Stimulated activated effector memory CD8-positive, alpha-beta T cell treated with anti-CD3 and anti-CD28 coated beads, Interleukin-12 subunit alpha, Interleukin-12 subunit beta, amount 100 ng/mL, for 72 hours (primary cell): ENCODE measurements at regions not wholly inside any gene's neighbourhood (a gene's known extent, or its start where the extent isn't known, plus 50 kb on each side); places are given as distances from the start of the nearest gene placed in this dataset.

Source experiments
- ATAC-seq: fragments of 150-1000 bp; cut with Tn5 transposase; 2 replicates; pipeline ENCODE4 v1.10.0; 2021
- DNase-seq, 2 donors: peaks; one replicate each; pipeline ENCODE4 v3.0.0; 2021 to 2022; ENCODE audit warnings: low spot score in 2 of 2
- H3K27ac Mint-ChIP-seq: one replicate; pipeline ENCODE4 v1.8.0; 2022; ENCODE audit warnings: mild to moderate bottlenecking, mixed read lengths
- H3K36me3 Mint-ChIP-seq: one replicate; pipeline ENCODE4 v1.8.0; 2022; ENCODE audit warnings: mild to moderate bottlenecking, mixed read lengths
- H3K4me1 Mint-ChIP-seq: one replicate; pipeline ENCODE4 v1.8.0; 2022; ENCODE audit warnings: mixed read lengths
- H3K4me3 Mint-ChIP-seq: one replicate; pipeline ENCODE4 v1.8.0; 2022; ENCODE audit warnings: mild to moderate bottlenecking, mixed read lengths
- H3K9me3 Mint-ChIP-seq: one replicate; pipeline ENCODE4 v1.8.0; 2022; ENCODE audit warnings: mixed read lengths

DNA sequence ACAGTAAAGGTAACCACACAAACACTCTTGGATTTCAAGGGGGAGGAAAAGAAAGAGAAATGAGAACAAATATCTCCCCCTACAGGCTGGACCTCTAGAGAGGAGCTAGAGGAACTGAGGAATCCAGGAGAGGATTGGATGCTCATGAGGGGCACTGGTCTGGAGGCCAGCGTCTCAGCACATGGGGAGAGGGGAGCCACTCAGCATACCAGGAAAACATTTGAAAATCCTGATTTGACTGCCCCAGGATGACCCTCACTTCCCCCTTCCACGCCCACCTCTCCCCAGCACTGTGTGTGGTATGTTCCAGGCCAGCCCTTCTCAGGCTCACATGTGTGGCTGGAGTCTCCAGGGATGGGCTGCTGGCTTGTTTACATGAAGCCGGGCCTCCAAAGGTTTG lies 396.8 kb upstream of the ID2 start:
- DNase-seq: no peak
- Mint-ChIP-seq H3K36me3 (peaks cover 12% of the 10 kb centered on the region), H3K4me1 (peaks cover 55% of the 10 kb centered on the region), H3K27ac (no peak overlapping the region), H3K4me3 (no peak overlapping the region), H3K9me3 (peaks cover 4% of the 10 kb centered on the region)
- no peak for ATAC-seq

DNA sequence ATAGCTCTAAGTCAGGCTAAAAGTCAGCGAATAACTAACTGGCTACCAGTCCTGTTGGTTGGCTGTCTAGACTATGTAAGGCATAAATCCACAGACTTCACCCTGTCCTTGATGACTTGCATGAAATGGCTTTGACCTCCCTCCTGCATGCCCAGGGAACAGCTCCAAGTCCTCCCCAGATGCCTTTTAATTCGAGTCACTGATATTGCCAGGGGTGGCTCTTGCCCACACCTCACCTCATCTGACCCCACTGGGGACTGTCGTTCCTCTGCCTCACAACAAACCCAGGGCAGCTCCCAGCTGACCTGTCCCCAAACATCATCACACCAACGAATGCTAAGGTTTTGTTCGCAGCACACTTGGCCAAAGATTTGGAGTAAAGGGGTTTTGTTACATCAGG lies 396.0 kb upstream of the ID2 start:
- Mint-ChIP-seq H3K4me3 (no peak overlapping the region), H3K4me1 (peaks cover 55% of the 10 kb centered on the region), H3K27ac (no peak overlapping the region), H3K36me3 (peaks cover 12% of the 10 kb centered on the region), H3K9me3 (peaks cover 4% of the 10 kb centered on the region)
- ATAC-seq (no peak), DNase-seq (no peak)

DNA sequence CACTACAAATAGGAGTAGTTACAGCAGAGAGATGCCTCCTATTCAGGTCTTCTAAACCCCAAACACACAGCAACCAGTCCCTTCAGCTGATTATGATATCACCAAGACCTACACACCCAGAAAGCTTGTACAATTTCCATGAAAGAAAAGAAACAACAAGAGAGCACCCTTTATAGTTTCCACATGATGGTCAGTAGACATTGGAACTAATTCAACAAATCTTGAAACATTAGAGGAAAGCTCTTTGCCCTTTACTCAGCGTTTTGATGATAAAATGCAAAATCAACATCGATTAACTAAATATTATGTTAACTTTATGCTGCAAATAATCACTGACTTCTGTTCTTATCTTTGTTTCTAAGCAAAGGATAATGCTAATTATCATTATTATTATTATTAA lies 393.6 kb upstream of the ID2 start:
- ATAC-seq (no peak), DNase-seq (no peak)
- Mint-ChIP-seq H3K27ac (no peak overlapping the region), H3K36me3 (peaks cover 6% of the 10 kb centered on the region), H3K4me1 (peaks cover 37% of the 10 kb centered on the region), H3K9me3 (peaks cover 4% of the 10 kb centered on the region), H3K4me3 (no peak overlapping the region)

DNA sequence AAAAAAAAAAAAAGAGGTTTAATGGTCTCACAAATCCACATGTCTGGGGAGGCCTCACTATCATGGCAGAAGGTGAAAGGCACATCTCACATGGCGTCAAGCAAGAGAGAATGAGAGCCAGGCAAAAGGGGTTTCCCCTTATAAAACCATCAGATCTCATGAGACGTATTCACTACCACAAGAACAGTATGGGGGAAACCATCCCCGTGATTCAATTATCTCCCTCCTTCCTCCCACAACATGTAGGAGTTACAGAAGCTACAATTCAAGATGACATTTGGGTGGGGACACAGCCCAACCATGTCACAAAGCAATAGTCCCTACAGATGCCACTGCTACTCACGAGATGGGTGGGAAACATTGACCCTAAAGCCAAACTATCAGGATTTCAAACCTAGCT lies 392.7 kb upstream of the ID2 start:
- peaks cover 28% of the 10 kb centered on the region for H3K4me1 Mint-ChIP-seq
- peaks cover 8% of the 10 kb centered on the region for H3K36me3 Mint-ChIP-seq
- no peak overlapping the region for H3K27ac Mint-ChIP-seq
- H3K4me3 Mint-ChIP-seq: no peak overlapping the region
- H3K9me3 Mint-ChIP-seq: peaks cover 4% of the 10 kb centered on the region
- peak; percentile 84 for ATAC-seq
- DNase-seq: no peak

DNA sequence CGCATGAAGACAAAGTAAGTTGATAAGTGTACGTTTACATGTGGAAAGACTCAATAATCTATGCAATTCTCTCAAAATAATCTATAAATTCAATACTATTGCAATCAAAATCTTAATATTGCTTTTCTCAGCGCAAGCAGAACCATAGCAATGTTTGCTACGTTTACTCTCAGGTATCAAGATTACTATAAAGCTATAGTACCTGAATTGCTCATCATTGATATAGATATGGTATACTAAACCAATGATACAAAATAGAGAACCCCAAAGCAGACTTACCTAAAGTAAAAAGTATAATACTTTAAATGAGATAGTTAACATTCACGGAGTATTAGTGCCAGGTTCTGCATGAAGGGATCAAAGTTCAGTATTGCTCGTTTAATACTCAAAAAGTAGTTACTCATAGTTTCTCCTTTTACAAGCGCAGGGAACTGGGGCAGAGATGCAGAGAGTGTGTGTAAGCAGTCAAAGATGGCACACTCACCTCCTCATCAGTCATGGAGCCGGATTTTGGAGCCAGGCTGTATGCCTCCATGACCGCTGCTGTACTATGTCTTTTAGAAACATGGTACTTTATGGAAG lies 391.0 kb upstream of the ID2 start:
- Mint-ChIP-seq H3K4me3 (no peak overlapping the region), H3K4me1 (peaks cover 19% of the 10 kb centered on the region), H3K9me3 (peaks cover 4% of the 10 kb centered on the region), H3K36me3 (peaks cover 11% of the 10 kb centered on the region), H3K27ac (no peak overlapping the region)
- ATAC-seq (peak; percentile 66), DNase-seq (no peak)

DNA sequence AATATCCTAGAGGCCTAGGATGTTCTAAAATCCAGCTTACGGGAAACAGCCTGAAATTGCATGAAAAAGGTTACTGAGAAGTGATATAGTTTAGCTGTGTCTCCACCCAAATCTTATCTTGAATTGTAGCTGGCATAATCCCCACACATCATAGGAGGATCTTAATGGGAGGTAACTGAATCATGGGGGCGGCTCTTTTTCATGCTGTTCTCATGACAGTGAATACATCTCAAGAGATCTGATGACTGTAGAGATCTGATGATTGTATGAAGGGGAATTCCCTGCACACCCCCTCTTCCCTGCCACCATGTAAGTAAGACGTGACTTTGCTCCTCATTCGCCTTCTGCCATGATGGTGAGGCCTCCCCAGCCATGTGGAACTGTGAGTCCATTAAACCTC lies 385.6 kb upstream of the ID2 start:
- peaks cover 9% of the 10 kb centered on the region for H3K36me3 Mint-ChIP-seq
- DNase-seq (no peak), ATAC-seq (peak; percentile 94)
- H3K4me3 Mint-ChIP-seq: no peak overlapping the region
- H3K9me3 Mint-ChIP-seq: no peaks in the 10 kb centered on the region
- peaks cover 47% of the 10 kb centered on the region for H3K4me1 Mint-ChIP-seq
- H3K27ac Mint-ChIP-seq: peak overlapping the region; percentile 77

DNA sequence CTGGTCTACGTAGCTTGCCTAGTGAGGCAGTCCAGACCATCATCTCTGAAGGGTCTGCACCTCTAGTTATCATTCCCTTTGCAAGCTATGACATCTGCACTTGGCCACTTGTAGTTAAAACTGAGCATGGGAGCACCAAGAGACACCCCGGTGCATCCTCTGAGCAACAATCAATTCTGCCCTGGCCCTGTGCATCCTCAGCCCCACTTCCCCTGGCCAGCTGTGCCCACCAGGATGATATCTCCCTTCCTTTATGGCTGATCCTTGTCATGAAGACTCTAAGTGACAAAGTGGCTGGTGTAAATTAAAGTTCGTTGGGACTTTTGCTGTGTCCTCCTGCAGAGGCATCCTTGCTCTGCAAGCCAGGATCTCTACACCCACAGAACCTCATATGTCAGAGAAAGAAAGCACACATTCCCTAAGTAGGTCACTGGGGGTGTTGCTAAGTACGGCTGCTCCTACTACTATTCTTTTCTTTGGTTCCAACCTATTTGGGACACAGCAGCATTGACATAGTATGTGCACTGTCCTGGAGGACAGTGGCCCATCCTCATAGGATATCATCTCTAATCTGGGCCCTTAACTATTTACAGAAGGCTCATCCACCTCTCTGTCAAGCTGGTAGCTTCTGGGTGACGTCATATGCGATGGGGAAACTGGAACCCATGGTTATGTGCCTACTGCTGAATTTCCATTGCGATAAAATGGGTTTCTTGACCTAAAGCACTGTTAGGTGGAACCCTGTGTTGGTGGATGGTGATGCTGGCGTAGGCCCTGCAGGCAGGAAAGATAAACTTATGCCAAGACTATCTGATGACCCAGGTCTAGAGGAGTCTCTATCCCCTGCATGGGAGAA lies 384.3 kb upstream of the ID2 start:
- Mint-ChIP-seq H3K4me3 (peak overlapping the region; percentile 30), H3K9me3 (no peaks in the 10 kb centered on the region), H3K4me1 (peaks cover 60% of the 10 kb centered on the region), H3K27ac (peak overlapping the region; percentile 17), H3K36me3 (peaks cover 20% of the 10 kb centered on the region)
- DNase-seq: no peak
- ATAC-seq: no peak

DNA sequence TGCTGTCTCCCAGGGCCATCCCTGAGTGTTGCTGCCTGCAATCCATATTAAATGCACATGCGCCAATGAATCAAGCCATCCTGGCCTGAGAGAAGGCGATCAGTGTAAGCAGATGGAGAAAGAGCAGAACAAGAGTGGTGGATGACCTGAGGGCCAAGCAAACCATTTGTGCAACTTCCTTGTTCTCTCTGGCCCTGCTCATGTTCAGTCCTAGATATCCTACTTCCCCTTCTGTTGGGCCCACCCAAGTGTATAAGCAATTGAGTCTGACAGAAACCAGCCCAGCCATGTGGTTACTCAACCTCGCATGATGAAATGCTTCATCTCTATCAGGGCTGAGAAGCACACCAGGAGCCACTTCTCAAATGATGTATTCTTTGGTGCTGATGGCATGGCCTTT lies 383.1 kb upstream of the ID2 start:
- Mint-ChIP-seq H3K4me3 (no peak overlapping the region), H3K4me1 (peaks cover 71% of the 10 kb centered on the region), H3K9me3 (no peaks in the 10 kb centered on the region), H3K36me3 (peaks cover 32% of the 10 kb centered on the region), H3K27ac (no peak overlapping the region)
- DNase-seq: no peak
- ATAC-seq: no peak

DNA sequence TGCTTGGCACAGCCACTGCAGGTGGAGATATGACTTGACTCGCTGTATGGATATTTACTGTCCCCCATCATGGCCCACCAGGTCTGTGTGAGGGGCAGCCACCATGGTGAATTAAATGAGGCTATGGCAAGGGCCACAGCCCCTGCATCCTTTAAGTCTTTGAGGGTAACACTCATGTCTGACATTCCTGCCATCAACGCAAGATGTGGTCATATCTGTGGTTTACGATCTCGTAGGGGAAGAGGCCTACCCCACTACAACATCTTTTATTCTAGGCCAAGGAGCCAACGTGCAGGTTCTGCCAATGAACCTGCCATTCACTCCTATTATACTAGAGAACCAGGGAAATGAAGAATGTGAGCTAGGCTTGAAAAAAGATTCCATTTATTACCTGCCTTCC lies 381.6 kb upstream of the ID2 start:
- Mint-ChIP-seq H3K9me3 (no peaks in the 10 kb centered on the region), H3K4me1 (peaks cover 86% of the 10 kb centered on the region), H3K4me3 (no peak overlapping the region), H3K36me3 (peaks cover 28% of the 10 kb centered on the region), H3K27ac (no peak overlapping the region)
- ATAC-seq: no peak
- peak in 1 of 2 donors; percentile 36 for DNase-seq

DNA sequence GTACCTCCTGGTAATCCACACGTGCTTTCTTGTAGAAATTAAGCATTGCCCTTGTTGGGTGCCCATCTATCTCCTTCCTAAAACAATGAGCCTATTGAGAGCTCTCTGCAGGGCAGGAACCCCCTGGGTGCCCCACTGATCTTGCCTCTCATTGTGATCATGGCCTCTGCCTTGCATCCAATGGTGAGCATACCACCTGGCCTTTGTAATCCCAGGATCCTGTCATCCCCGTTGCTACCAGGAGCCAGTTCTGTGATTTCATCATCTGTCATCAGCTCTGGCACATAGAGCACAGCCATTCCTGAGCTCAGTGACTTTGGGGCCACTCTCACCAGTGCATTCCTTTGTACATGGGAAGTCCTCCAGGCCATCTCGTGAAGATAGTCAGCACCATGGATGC lies 381.0 kb upstream of the ID2 start:
- Mint-ChIP-seq H3K27ac (no peak overlapping the region), H3K4me1 (peaks cover 93% of the 10 kb centered on the region), H3K4me3 (no peak overlapping the region), H3K9me3 (no peaks in the 10 kb centered on the region), H3K36me3 (peaks cover 28% of the 10 kb centered on the region)
- DNase-seq (peak in 1 of 2 donors; percentile 49), ATAC-seq (no peak)

DNA sequence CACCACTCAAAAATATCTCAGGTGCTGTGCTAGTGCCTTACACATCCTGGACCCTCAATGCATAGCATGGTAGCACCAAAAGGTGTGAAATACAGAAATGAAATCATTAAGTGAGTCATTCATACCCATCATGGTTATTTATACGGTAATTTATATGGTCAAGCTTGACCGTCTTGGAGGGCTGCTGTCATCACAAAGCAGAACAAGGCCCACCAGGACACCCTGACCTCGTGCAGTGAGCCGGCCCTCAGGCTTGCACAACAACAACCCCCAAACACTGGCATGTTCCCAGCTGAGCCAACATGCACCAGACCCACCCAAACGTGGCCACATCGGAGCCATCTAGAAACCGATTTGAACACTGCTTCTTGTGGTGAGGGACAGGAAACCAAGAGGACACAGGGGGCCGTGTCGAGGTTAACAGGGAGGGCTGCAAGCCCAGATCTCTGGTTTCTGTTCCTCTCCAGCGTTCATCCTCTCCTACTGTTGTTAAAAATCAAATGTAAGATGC lies 378.5 kb upstream of the ID2 start:
- peaks cover 28% of the 10 kb centered on the region for H3K36me3 Mint-ChIP-seq

DNA sequence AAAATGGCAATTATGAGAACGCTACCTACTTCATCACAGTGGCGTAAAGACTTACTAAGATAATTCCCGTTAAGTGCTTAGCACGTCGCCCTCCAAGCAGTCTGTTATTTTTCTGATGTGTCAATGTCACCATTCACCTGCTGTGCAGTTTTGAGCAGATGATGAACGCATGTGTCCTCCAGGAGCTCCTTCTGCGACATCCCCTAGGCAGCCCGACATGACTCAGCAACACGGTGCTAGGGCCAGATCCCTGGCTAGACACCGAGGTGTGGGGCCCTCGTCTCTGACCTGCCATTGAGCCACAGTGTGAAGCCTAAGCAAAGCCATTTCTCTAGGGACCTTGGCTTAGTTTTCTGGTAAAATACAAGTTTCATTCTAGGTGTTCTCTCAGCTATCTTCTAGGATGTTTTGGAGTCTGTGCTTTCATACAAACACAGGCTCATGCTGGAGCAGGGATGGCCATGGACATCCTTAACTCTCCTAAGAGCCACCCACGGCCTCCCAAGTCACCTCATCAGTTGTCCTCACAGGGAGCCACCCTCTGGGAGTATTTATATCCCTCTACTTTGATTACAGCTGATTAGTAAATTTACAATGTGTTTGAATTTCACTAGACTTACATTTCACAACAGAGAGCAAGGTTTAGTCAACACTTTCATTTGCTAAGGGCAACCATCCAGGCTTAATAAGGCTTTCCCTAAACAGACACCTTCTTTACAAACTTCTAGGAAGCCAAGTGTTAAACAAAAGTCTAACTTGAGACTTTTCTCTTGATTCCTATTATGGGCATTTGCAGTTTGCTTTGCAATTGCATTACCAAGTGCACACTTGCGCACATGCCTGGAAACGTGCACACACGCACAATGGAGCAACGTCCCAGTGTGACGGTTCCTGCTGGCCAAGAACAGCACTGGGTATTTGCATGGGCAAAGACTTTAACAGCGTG lies 376.8 kb upstream of the ID2 start:
- no peak overlapping the region for H3K27ac Mint-ChIP-seq
- H3K4me1 Mint-ChIP-seq: peaks cover 96% of the 10 kb centered on the region
- no peak for ATAC-seq
- H3K4me3 Mint-ChIP-seq: no peak overlapping the region
- no peaks in the 10 kb centered on the region for H3K9me3 Mint-ChIP-seq
- DNase-seq: peak in 1 of 2 donors; percentile 48
- peaks cover 28% of the 10 kb centered on the region for H3K36me3 Mint-ChIP-seq

More for the DNA sequence above, 378.5 kb upstream of the ID2 start:
- Mint-ChIP-seq H3K27ac (peak overlapping the region; percentile 79), H3K4me1 (peaks cover 93% of the 10 kb centered on the region), H3K4me3 (peak overlapping the region; percentile 62), H3K9me3 (no peaks in the 10 kb centered on the region)
- peak; percentile 83 for ATAC-seq
- peak; percentile 62 to 90 for DNase-seq

DNA sequence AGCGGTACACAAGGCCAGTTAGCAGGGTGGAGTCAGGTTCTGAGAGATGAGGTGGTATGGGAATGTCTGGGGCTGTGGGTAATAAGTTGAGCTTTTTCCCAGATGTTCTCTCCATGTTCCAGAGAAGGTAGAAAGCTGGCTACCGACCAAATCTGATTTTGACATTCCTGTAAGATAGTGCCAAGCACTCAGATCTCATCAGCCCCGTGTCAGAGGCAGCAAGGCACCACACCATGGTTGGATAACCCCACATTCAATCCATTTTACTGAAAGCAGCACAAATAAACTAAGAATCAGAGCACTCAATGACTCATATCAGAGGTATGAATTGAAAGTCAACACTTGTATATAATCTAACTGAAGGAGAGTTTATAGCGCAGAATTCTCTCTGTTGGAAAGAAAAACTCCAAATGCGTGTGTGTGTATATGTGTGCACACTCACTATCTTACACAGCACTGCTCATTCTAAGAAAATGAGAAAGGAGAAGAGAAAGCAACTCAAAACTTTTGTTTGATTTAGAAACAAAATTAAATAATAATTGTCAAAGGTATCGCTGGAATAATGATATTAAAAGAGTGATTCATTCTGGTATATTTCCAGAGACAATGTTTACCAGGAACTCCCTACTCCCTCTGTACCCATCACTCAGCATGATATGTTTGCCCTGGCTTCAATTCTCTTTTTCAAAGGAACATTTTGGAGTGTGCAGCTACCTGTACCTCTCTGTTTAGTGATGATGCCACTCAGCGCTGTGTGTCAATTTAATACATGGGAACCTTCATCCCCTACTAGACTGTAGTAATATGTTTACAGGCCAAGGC lies 375.1 kb upstream of the ID2 start:
- ATAC-seq: peak; percentile 59
- Mint-ChIP-seq H3K9me3 (no peaks in the 10 kb centered on the region), H3K4me3 (peak overlapping the region; percentile 8), H3K4me1 (peaks cover 96% of the 10 kb centered on the region), H3K27ac (peak overlapping the region; percentile 2), H3K36me3 (peaks cover 30% of the 10 kb centered on the region)
- DNase-seq: no peak

DNA sequence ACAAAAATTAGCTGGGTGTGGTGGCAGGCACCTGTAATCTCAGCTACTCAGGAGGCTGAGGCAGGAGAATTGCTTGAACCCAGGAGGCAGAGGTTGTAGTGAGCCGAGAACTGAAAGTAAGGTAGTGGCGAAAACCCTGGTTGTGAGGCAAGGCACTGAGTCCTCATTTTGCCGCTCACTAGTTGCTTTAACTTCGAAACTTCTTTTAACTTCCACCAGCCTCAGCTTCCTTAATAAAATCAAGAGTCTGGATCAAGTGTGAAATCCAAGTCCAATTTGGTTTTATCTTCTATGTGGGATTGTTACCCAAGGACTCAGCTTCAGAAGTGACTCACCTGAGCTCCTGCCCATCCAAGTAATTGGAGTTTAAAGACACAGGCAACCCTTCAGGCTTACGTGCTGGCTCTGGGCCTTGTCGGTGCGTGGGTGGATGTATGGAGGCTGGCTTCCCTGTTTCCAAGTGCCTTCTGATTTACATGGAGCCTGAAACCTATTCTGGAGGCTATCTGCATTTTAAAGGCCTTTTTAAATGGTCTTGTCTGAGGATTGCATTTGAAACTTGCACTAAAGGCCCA lies 374.2 kb upstream of the ID2 start:
- no peak for ATAC-seq
- no peak for DNase-seq
- H3K27ac Mint-ChIP-seq: no peak overlapping the region

More for the DNA sequence above, 374.2 kb upstream of the ID2 start:
- Mint-ChIP-seq H3K9me3 (no peaks in the 10 kb centered on the region), H3K36me3 (peaks cover 23% of the 10 kb centered on the region), H3K4me1 (peaks cover 96% of the 10 kb centered on the region), H3K4me3 (no peak overlapping the region)
